ENCODE measurements at regions not wholly inside any gene's neighbourhood (a gene's known extent, or its start where the extent isn't known, plus 50 kb on each side); places are given as distances from the start of the nearest gene placed in this dataset.

GRCh38 chr2:199206536-199206935 lies 251.2 kb downstream of the SATB2 start:
- POLR2A ChIA-PET = no interaction called here
- no peak for TF ChIP-seq EZH2 (IDR thresholded peaks at IDR 0.05; ENCODE audit: borderline replicate concordance, insufficient read depth, low read depth, low read length, poor library complexity, severe bottlenecking)
- TF ChIP-seq, protein P1, sequence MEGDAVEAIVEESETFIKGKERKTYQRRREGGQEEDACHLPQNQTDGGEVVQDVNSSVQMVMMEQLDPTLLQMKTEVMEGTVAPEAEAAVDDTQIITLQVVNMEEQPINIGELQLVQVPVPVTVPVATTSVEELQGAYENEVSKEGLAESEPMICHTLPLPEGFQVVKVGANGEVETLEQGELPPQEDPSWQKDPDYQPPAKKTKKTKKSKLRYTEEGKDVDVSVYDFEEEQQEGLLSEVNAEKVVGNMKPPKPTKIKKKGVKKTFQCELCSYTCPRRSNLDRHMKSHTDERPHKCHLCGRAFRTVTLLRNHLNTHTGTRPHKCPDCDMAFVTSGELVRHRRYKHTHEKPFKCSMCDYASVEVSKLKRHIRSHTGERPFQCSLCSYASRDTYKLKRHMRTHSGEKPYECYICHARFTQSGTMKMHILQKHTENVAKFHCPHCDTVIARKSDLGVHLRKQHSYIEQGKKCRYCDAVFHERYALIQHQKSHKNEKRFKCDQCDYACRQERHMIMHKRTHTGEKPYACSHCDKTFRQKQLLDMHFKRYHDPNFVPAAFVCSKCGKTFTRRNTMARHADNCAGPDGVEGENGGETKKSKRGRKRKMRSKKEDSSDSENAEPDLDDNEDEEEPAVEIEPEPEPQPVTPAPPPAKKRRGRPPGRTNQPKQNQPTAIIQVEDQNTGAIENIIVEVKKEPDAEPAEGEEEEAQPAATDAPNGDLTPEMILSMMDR (IDR thresholded peaks at IDR 0.05) = no peak
- Mint-ChIP-seq H3K27me3 (no peaks in the 10 kb centered on the region), H3K4me1 (no peaks in the 10 kb centered on the region), H3K27ac (no peak overlapping the region), H3K9me3 (ENCODE audit: insufficient read depth) (no peaks in the 10 kb centered on the region), H3K4me3 (no peak overlapping the region)
- 85% methylated on average over 9 of the region's 9 CpGs for WGBS (ENCODE audit: insufficient coverage)
- H3K9ac ChIP-seq (ENCODE audit: low read length) = no peak overlapping the region
- CTCF ChIA-PET = no interaction called here
- no peak for ATAC-seq (ENCODE audit: low read depth)
- intact Hi-C loops (cut with micrococcal nuclease) = no loop called here
- no peaks in the 10 kb centered on the region for H4K20me1 ChIP-seq (ENCODE audit: control insufficient read depth, insufficient read depth, low read length, poor library complexity, severe bottlenecking)
- peaks cover 0 to 3% (median 0%) of the 10 kb centered on the region in 3 donors for H3K9me3 ChIP-seq (ENCODE audit: control extremely low read depth in 1 of 3, control insufficient read depth in 2 of 3, insufficient read depth in 1 of 3, low read length in 2 of 3)
- H3K79me2 ChIP-seq (ENCODE audit: control insufficient read depth, insufficient read depth, low read length) = no peaks in the 10 kb centered on the region
- no peak overlapping the region for H3K4me3 ChIP-seq (ENCODE audit: control extremely low read depth in 1 of 5, extremely low read depth in 1 of 5, insufficient read depth in 1 of 5, low read depth in 2 of 5, low read length in 4 of 5)
- H2AFZ ChIP-seq (ENCODE audit: insufficient read depth, low read depth, low read length, poor library complexity, severe bottlenecking) = no peak overlapping the region
- H3K27ac ChIP-seq (ENCODE audit: low read length in 2 of 2) = no peak overlapping the region
- H3K27me3 ChIP-seq (replicated peaks in 1 of 4; ENCODE audit: control extremely low read depth in 1 of 4, control insufficient read depth in 3 of 4, insufficient read depth in 4 of 4, low read length in 3 of 4) = no peaks in the 10 kb centered on the region
- H3K4me2 ChIP-seq (replicated peaks; ENCODE audit: low read depth, low read length, poor library complexity, severe bottlenecking) = no peak overlapping the region
- H3K4me1 ChIP-seq (ENCODE audit: control insufficient read depth in 2 of 2, insufficient read depth in 2 of 2, low read length in 2 of 2) = no peaks in the 10 kb centered on the region
- no peak for DNase-seq
- no peaks in the 10 kb centered on the region for H3K36me3 ChIP-seq (replicated peaks in 1 of 2; ENCODE audit: control extremely low read depth in 1 of 2, control insufficient read depth in 1 of 2, extremely low read depth in 1 of 2, insufficient read depth in 2 of 2, low read length in 1 of 2)

- Histone ChIP-seq H3K4me2 (replicated peaks; ENCODE audit: low read depth, low read length, poor library complexity, severe bottlenecking) (no peak overlapping the region), H3K27ac (ENCODE audit: low read length in 2 of 2) (no peak overlapping the region), H3K9ac (ENCODE audit: low read length) (no peak overlapping the region), H2AFZ (ENCODE audit: insufficient read depth, low read depth, low read length, poor library complexity, severe bottlenecking) (no peak overlapping the region), H3K36me3 (replicated peaks in 1 of 2; ENCODE audit: control extremely low read depth in 1 of 2, control insufficient read depth in 1 of 2, extremely low read depth in 1 of 2, insufficient read depth in 2 of 2, low read length in 1 of 2) (no peaks in the 10 kb centered on the region), H3K4me1 (ENCODE audit: control insufficient read depth in 2 of 2, insufficient read depth in 2 of 2, low read length in 2 of 2) (no peaks in the 10 kb centered on the region), H3K9me3 (ENCODE audit: control extremely low read depth in 1 of 3, control insufficient read depth in 2 of 3, insufficient read depth in 1 of 3, low read length in 2 of 3) (peaks cover 0 to 3% (median 0%) of the 10 kb centered on the region in 3 donors), H3K4me3 (ENCODE audit: control extremely low read depth in 1 of 5, extremely low read depth in 1 of 5, insufficient read depth in 1 of 5, low read depth in 2 of 5, low read length in 4 of 5) (no peak overlapping the region), H4K20me1 (ENCODE audit: control insufficient read depth, insufficient read depth, low read length, poor library complexity, severe bottlenecking) (no peaks in the 10 kb centered on the region), H3K79me2 (ENCODE audit: control insufficient read depth, insufficient read depth, low read length) (no peaks in the 10 kb centered on the region), H3K27me3 (replicated peaks in 1 of 4; ENCODE audit: control extremely low read depth in 1 of 4, control insufficient read depth in 3 of 4, insufficient read depth in 4 of 4, low read length in 3 of 4) (no peaks in the 10 kb centered on the region)
- DNase-seq = no peak
- TF ChIP-seq EZH2 (IDR thresholded peaks at IDR 0.05; ENCODE audit: borderline replicate concordance, insufficient read depth, low read depth, low read length, poor library complexity, severe bottlenecking) = no peak
- TF ChIP-seq, protein P1 (IDR thresholded peaks at IDR 0.05) = no peak
- Mint-ChIP-seq H3K27me3 (no peaks in the 10 kb centered on the region), H3K9me3 (ENCODE audit: insufficient read depth) (no peaks in the 10 kb centered on the region), H3K4me3 (no peak overlapping the region), H3K27ac (no peak overlapping the region), H3K4me1 (no peaks in the 10 kb centered on the region)
- no peak for ATAC-seq (ENCODE audit: low read depth)
- CTCF ChIA-PET = no interaction called here
- POLR2A ChIA-PET = no interaction called here
- intact Hi-C loops (cut with micrococcal nuclease) = no loop called here
- 100% methylated on average over 3 of the region's 5 CpGs for WGBS (ENCODE audit: insufficient coverage)
Measured at GRCh38 chr2:199202964-199203363, 254.8 kb downstream of the SATB2 start.
